Ishikawa (cell line): ENCODE measurements at regions not wholly inside any gene's neighbourhood (a gene's known extent, or its start where the extent isn't known, plus 50 kb on each side); places are given as distances from the start of the nearest gene placed in this dataset.

Experiments used
- FOXM1 ChIP-seq: IDR thresholded peaks from 2 replicates; pipeline ENCODE4 v1.6.1; 2012; ENCODE audit warnings: low read depth, borderline replicate concordance
- MAX ChIP-seq: IDR thresholded peaks from 2 replicates; pipeline ENCODE4 v1.6.1; 2012
- NFIC ChIP-seq: IDR thresholded peaks from 2 replicates; pipeline ENCODE4 v1.6.1; 2012
- RAD21 ChIP-seq: IDR thresholded peaks from 2 replicates; pipeline ENCODE4 v1.6.1; 2012; ENCODE audit warnings: low read depth
- YY1 ChIP-seq: IDR thresholded peaks from 2 replicates; pipeline ENCODE4 v1.6.1; 2012; ENCODE audit warnings: low read depth

DNA sequence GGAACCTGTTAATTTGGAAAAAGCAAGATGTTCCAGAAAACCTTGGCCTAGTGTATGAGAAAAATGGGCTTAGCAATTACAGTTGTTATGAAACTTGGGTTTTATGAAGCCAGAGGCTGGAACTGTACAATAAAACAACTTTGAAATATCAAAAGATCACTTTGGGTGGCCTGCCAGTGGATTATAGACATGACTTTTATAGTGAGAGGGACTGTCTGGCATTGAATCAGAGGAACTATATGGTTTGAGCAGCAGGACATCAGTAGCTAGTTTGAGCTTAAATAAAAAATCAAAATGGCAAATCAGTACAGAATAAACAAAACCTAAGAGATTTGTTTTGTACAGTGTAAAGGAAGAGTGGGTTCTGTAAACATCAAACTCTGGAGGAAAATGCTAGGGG lies 115.0 kb upstream of the PTPRG start:
- TF ChIP-seq NFIC = no peak
- no peak for TF ChIP-seq MAX
- no peak for TF ChIP-seq RAD21
- no peak for TF ChIP-seq YY1
- TF ChIP-seq FOXM1 = no peak
